ENCODE measurements at regions not wholly inside any gene's neighbourhood (a gene's known extent, or its start where the extent isn't known, plus 50 kb on each side); places are given as distances from the start of the nearest gene placed in this dataset.

DNA sequence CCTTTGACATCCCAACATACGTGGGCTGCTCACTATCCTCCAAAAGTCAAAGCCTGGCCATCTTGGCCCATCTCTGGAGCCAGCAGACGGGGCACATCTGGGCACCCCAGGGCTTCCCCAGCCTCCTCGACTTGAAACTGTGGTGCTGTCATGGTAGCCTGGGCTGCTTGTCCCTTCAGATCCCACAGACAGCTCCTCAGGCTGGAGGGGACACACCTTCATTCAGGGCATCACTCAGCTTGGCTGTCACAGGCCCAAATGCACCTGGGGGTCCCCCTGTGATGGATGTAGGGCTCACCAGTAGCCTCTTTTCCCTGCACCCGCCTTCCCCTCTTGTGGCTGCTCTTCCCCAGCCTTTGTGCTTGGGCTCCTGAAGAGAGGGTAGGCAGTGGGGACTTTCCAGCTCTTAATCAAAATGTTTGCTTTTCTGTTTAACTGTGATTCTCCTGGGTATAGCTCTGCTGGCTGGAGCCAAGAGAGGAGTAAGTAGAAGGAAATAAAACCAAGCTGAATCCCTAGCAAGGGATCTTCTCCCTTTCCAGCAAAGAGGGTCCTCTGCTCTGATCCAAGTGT, 92.3 kb downstream of the GYPC start:
- TF ChIP-seq, protein P1, sequence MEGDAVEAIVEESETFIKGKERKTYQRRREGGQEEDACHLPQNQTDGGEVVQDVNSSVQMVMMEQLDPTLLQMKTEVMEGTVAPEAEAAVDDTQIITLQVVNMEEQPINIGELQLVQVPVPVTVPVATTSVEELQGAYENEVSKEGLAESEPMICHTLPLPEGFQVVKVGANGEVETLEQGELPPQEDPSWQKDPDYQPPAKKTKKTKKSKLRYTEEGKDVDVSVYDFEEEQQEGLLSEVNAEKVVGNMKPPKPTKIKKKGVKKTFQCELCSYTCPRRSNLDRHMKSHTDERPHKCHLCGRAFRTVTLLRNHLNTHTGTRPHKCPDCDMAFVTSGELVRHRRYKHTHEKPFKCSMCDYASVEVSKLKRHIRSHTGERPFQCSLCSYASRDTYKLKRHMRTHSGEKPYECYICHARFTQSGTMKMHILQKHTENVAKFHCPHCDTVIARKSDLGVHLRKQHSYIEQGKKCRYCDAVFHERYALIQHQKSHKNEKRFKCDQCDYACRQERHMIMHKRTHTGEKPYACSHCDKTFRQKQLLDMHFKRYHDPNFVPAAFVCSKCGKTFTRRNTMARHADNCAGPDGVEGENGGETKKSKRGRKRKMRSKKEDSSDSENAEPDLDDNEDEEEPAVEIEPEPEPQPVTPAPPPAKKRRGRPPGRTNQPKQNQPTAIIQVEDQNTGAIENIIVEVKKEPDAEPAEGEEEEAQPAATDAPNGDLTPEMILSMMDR (IDR thresholded peaks at IDR 0.05; ENCODE audit: extremely low read depth, low read depth, low read length): no peak
- no peaks in the 10 kb centered on the region for H3K27me3 ChIP-seq (ENCODE audit: insufficient read depth, low read length)
- H3K9me3 ChIP-seq (ENCODE audit: low read depth, low read length): no peaks in the 10 kb centered on the region
- no peak for DNase-seq (ENCODE audit: insufficient read length, low spot score, missing footprints)
- no peaks in the 10 kb centered on the region for H3K79me2 ChIP-seq (ENCODE audit: insufficient read depth, low read length)
- H3K4me2 ChIP-seq (ENCODE audit: insufficient read depth, low read length): no peak overlapping the region
- no peaks in the 10 kb centered on the region for H4K20me1 ChIP-seq (ENCODE audit: insufficient read depth, low read length)
- no peak overlapping the region for H3K4me3 ChIP-seq (ENCODE audit: insufficient read depth, low read length)
- no peaks in the 10 kb centered on the region for H3K36me3 ChIP-seq (ENCODE audit: insufficient read depth, low read length)
- no peaks in the 10 kb centered on the region for H3K4me1 ChIP-seq (ENCODE audit: insufficient read depth, low read length)
- H2AFZ ChIP-seq (ENCODE audit: low read length): no peak overlapping the region
- H3K27ac ChIP-seq (ENCODE audit: low read depth, low read length): no peak overlapping the region

DNA sequence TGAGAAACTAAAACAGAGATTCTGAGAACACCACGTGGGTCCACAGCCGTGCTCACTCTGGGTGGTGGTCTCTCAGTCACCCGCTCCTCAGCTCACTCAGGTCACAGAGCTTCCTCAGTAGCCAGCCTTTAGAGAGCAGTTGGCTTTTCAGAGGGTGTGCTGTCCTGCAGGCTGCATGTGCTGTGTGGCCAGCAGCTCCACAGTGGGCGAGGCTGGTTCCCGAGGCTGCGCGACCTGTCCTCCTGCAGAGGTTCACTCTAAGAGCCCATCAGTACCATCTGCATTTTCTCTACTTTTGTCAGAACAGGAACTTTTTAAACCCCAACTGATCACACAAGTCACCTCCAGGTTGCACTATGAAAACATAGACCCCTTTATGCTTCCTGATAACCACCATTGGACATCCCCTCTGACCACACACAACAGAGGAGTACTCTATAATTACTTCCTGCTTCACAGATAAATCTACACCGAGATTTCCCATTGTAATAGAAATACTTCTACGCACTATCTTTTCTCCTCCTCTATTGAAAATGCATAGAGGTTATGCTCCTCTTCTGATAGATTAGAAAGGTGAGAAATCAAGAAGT, 93.1 kb downstream of the GYPC start:
- H3K79me2 ChIP-seq (ENCODE audit: insufficient read depth, low read length): no peaks in the 10 kb centered on the region
- no peak for DNase-seq (ENCODE audit: insufficient read length, low spot score, missing footprints)
- H4K20me1 ChIP-seq (ENCODE audit: insufficient read depth, low read length): no peaks in the 10 kb centered on the region
- TF ChIP-seq, protein P1 (IDR thresholded peaks at IDR 0.05; ENCODE audit: extremely low read depth, low read depth, low read length): no peak
- no peak overlapping the region for H3K4me3 ChIP-seq (ENCODE audit: insufficient read depth, low read length)
- no peak overlapping the region for H2AFZ ChIP-seq (ENCODE audit: low read length)
- H3K4me1 ChIP-seq (ENCODE audit: insufficient read depth, low read length): no peaks in the 10 kb centered on the region
- H3K27ac ChIP-seq (ENCODE audit: low read depth, low read length): no peak overlapping the region
- no peak overlapping the region for H3K4me2 ChIP-seq (ENCODE audit: insufficient read depth, low read length)
- H3K9me3 ChIP-seq (ENCODE audit: low read depth, low read length): no peaks in the 10 kb centered on the region
- H3K27me3 ChIP-seq (ENCODE audit: insufficient read depth, low read length): no peaks in the 10 kb centered on the region
- H3K36me3 ChIP-seq (ENCODE audit: insufficient read depth, low read length): no peaks in the 10 kb centered on the region

DNA sequence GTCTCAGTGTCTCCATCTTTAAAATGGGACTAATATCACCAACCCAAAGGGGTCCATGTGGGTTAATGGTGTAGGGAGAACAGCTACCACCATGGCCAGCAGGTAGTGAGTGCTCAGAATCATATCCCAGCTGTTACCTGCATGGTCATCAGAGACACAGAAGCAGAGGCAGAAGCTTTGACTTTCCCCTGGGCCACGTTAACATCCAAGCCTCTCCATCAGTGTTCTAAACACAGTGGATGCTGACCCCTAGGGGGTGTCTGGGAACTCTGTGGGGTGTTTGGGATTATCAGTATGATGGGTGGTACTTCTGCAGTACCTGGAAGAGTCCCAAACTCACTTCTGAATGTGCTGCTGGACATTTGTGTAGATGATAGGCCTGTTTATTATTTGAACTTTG, 93.6 kb downstream of the GYPC start:
- Histone ChIP-seq H4K20me1 (ENCODE audit: insufficient read depth, low read length) (no peaks in the 10 kb centered on the region), H3K36me3 (ENCODE audit: insufficient read depth, low read length) (no peaks in the 10 kb centered on the region), H3K79me2 (ENCODE audit: insufficient read depth, low read length) (no peaks in the 10 kb centered on the region), H3K4me1 (ENCODE audit: insufficient read depth, low read length) (no peaks in the 10 kb centered on the region), H3K9me3 (ENCODE audit: low read depth, low read length) (no peaks in the 10 kb centered on the region), H3K4me2 (ENCODE audit: insufficient read depth, low read length) (no peak overlapping the region), H2AFZ (ENCODE audit: low read length) (no peak overlapping the region), H3K4me3 (ENCODE audit: insufficient read depth, low read length) (no peak overlapping the region), H3K27me3 (ENCODE audit: insufficient read depth, low read length) (no peaks in the 10 kb centered on the region), H3K27ac (ENCODE audit: low read depth, low read length) (no peak overlapping the region)
- DNase-seq (ENCODE audit: insufficient read length, low spot score, missing footprints): no peak
- TF ChIP-seq, protein P1 (IDR thresholded peaks at IDR 0.05; ENCODE audit: extremely low read depth, low read depth, low read length): no peak

DNA sequence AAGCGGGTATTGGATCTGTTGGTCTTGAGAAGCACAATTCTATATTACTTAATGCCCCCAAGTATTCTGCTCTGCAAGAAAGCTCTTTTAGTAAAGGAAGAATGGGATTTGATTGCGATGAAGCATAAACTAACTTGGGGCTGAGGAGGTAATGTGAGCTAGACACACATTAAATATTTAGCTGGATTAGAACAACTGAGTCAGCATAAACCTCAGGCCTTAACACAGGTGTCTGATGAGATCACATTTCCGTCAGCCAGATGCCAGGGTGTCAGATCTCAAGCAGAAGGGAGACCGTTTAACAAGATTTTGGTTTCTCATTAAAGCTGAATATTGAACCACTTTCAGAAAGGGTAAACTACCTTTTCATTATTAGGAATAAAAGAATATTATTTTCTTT, 94.5 kb downstream of the GYPC start:
- H4K20me1 ChIP-seq (ENCODE audit: insufficient read depth, low read length): no peaks in the 10 kb centered on the region
- no peaks in the 10 kb centered on the region for H3K4me1 ChIP-seq (ENCODE audit: insufficient read depth, low read length)
- H3K27me3 ChIP-seq (ENCODE audit: insufficient read depth, low read length): no peaks in the 10 kb centered on the region
- TF ChIP-seq, protein P1 (IDR thresholded peaks at IDR 0.05; ENCODE audit: extremely low read depth, low read depth, low read length): no peak
- H3K27ac ChIP-seq (ENCODE audit: low read depth, low read length): no peak overlapping the region
- no peaks in the 10 kb centered on the region for H3K9me3 ChIP-seq (ENCODE audit: low read depth, low read length)
- H3K4me3 ChIP-seq (ENCODE audit: insufficient read depth, low read length): no peak overlapping the region
- no peak overlapping the region for H2AFZ ChIP-seq (ENCODE audit: low read length)
- H3K4me2 ChIP-seq (ENCODE audit: insufficient read depth, low read length): no peak overlapping the region
- H3K79me2 ChIP-seq (ENCODE audit: insufficient read depth, low read length): no peaks in the 10 kb centered on the region
- H3K36me3 ChIP-seq (ENCODE audit: insufficient read depth, low read length): no peaks in the 10 kb centered on the region
- DNase-seq (ENCODE audit: insufficient read length, low spot score, missing footprints): no peak

All from osteoblast (primary cell).